HepG2 (cell line): ENCODE measurements at regions not wholly inside any gene's neighbourhood (a gene's known extent, or its start where the extent isn't known, plus 50 kb on each side); places are given as distances from the start of the nearest gene placed in this dataset.

Experiments
- ATAC-seq: fragments of 200-7000 bp; cut with Tn5 transposase; 3 replicates; pipeline ENCODE4 v1.9.1; 2020; ENCODE audit warnings: mild to moderate bottlenecking, moderate library complexity
- BruUV-seq: library from RNA; stranded (reverse); fragments of 400-500 nt; replicated peaks from 2 replicates; lab custom pipeline; 2021; lab: Mats Ljungman, UMichigan
- CTCF ChIA-PET: fragments of 300-600 bp; formaldehyde crosslinking; extraction: SDS; loops from one replicate; lab custom pipeline; 2021; ENCODE audit warnings: low total read pairs, inconsistent platforms, low intra/inter-chr PET ratio; lab: Yijun Ruan, JAX
- POLR2A ChIA-PET: fragments of 350-600 bp; sonication (Branson Sonifier 250); formaldehyde crosslinking; loops from one replicate; lab custom pipeline; 2020; ENCODE audit warnings: antibody characterized with exemption, inconsistent platforms; lab: Yijun Ruan, JAX
- DNase-seq: peaks from one replicate; pipeline ENCODE4 v3.0.0-alpha.2; 2015; ENCODE audit warnings: low spot score
- FAIRE-seq: peaks from 3 replicates; lab custom pipeline; 2011; peaks lifted over from hg19 to GRCh38; lab: Jason Lieb, UNC
- H2AFZ ChIP-seq: one replicate; pipeline ENCODE4 v1.6.1; 2011; ENCODE audit warnings: low read length, inconsistent platforms
- H3K27ac ChIP-seq: fragments of 300-600 bp; 3 replicates; pipeline ENCODE4 v1.8.0; 2011; ENCODE audit warnings: mixed run types, mild to moderate bottlenecking, mixed read lengths, low read length, inconsistent platforms; ENCODE audit not compliant: insufficient read depth; ENCODE audit errors: extremely low read length
- H3K27me3 ChIP-seq, 2 experiments: fragments of 200-600 bp in 1 of 2; 2 replicates in 1 of 2; 3 replicates in 1 of 2; pipeline versions ENCODE4 v1.6.0 to v1.8.0; 2011; ENCODE audit warnings: low read length in 2 of 2, mild to moderate bottlenecking in 2 of 2, moderate library complexity in 2 of 2, inconsistent platforms in 1 of 2; ENCODE audit not compliant: insufficient read depth in 2 of 2, control insufficient read depth in 1 of 2
- H3K36me3 ChIP-seq, 2 experiments: fragments of 200-600 bp in 1 of 2; replicated peaks in 1 of 2; 2 replicates in 1 of 2; 3 replicates in 1 of 2; pipeline versions ENCODE4 v1.5.1 to v1.8.0; 2011; ENCODE audit warnings: low read length in 2 of 2, inconsistent platforms in 1 of 2; ENCODE audit not compliant: insufficient read depth in 2 of 2, control insufficient read depth in 1 of 2
- H3K4me1 ChIP-seq: 2 replicates; pipeline ENCODE4 v1.5.1; 2012; ENCODE audit warnings: low read length, inconsistent platforms; ENCODE audit not compliant: insufficient read depth
- H3K4me2 ChIP-seq: 2 replicates; pipeline ENCODE4 v1.6.0; 2011; ENCODE audit warnings: low read depth, low read length, inconsistent platforms
- H3K4me3 ChIP-seq, 3 experiments: fragments of 200-600 bp in 1 of 3; sonication (generic), shearing (Covaris generic) in 1 of 3; replicated peaks in 1 of 3; 2 replicates each; pipeline ENCODE4 v1.5.1; 2011 to 2016; ENCODE audit warnings: low read length in 3 of 3, inconsistent platforms in 2 of 3, low read depth in 2 of 3, mild to moderate bottlenecking in 2 of 3, control low read depth in 1 of 3, mixed read lengths in 1 of 3; ENCODE audit not compliant: insufficient read depth in 1 of 3
- H3K79me2 ChIP-seq: one replicate; pipeline ENCODE4 v1.6.1; 2011; ENCODE audit warnings: low read length, inconsistent platforms; ENCODE audit not compliant: insufficient read depth
- H3K9ac ChIP-seq: 2 replicates; pipeline ENCODE4 v1.6.0; 2011; ENCODE audit warnings: mild to moderate bottlenecking, low read depth, low read length, inconsistent platforms; ENCODE audit not compliant: insufficient read depth
- H3K9me3 ChIP-seq: 2 replicates; pipeline ENCODE4 v1.5.1; 2012; ENCODE audit warnings: mild to moderate bottlenecking, low read length
- H4K20me1 ChIP-seq: 2 replicates; pipeline ENCODE4 v1.6.0; 2011; ENCODE audit warnings: inconsistent platforms, mild to moderate bottlenecking, low read length, moderate library complexity; ENCODE audit not compliant: insufficient read depth
- CERS6 ChIP-seq: sonication (generic); formaldehyde crosslinking; IDR thresholded peaks from 2 replicates; pipeline ENCODE4 v1.5.0; 2020; ENCODE audit warnings: missing genetic modification reagents
- EEA1 ChIP-seq: sonication (generic); formaldehyde crosslinking; IDR thresholded peaks from 2 replicates; pipeline ENCODE4 v1.5.1; 2020; ENCODE audit warnings: mild to moderate bottlenecking, missing genetic modification reagents, borderline replicate concordance
- KMT2B ChIP-seq: IDR thresholded peaks from 2 replicates; pipeline ENCODE4 v1.6.1; 2016; ENCODE audit warnings: missing genetic modification reagents, missing compliant biosample characterization
- MIER2 ChIP-seq: IDR thresholded peaks from 2 replicates; pipeline ENCODE4 v1.6.1; 2016; ENCODE audit warnings: missing biosample characterization, missing genetic modification reagents
- MLX ChIP-seq: IDR thresholded peaks from 2 replicates; pipeline ENCODE4 v1.6.1; 2016
- NCOA1 ChIP-seq: sonication (generic); formaldehyde crosslinking; IDR thresholded peaks from 2 replicates; pipeline ENCODE4 v1.9.0; 2021; ENCODE audit warnings: missing genetic modification reagents
- NFAT5 ChIP-seq: sonication (generic); formaldehyde crosslinking; IDR thresholded peaks from 2 replicates; pipeline ENCODE4 v1.4.0; 2020; ENCODE audit warnings: missing genetic modification reagents
- PHF5A ChIP-seq: IDR thresholded peaks from one replicate; pipeline ENCODE4 v1.6.1; 2018; ENCODE audit warnings: low read depth, missing genetic modification reagents; ENCODE audit not compliant: unreplicated experiment
- SP1 ChIP-seq, 2 experiments: fragments of 450-650 bp in 1 of 2; sonication (generic) in 1 of 2; formaldehyde crosslinking in 1 of 2; IDR thresholded peaks; 2 replicates each; pipeline versions ENCODE4 v1.4.0 to v1.6.1; 2016 to 2020; ENCODE audit warnings: missing genetic modification reagents in 1 of 2
- SRSF4 ChIP-seq: fragments of 200-400 bp; formaldehyde crosslinking; IDR thresholded peaks from one replicate; pipeline ENCODE4 v1.6.1; 2018; ENCODE audit warnings: mild to moderate bottlenecking, low read depth, low read length, moderate library complexity; ENCODE audit not compliant: poor library complexity, severe bottlenecking
- TAF1 ChIP-seq: sonication (generic); formaldehyde crosslinking; IDR thresholded peaks from 2 replicates; pipeline ENCODE4 v1.4.0; 2020; ENCODE audit warnings: missing genetic modification reagents
- ZKSCAN8 ChIP-seq: IDR thresholded peaks from 2 replicates; pipeline ENCODE4 v1.6.1; 2016; ENCODE audit warnings: borderline replicate concordance, missing genetic modification reagents, missing compliant biosample characterization
- ZNF720 ChIP-seq: sonication (generic); formaldehyde crosslinking; IDR thresholded peaks from 2 replicates; pipeline ENCODE4 v1.4.0; 2020; ENCODE audit warnings: missing genetic modification reagents
- WGBS: methylation state at CpG from one replicate; pipeline ENCODE4 v1.1.6; 2017; ENCODE audit warnings: low lambda C conversion rate; 5-methylcytosine and 5-hydroxymethylcytosine counted together
- in situ Hi-C: cut with HindIII; loops from 2 replicates; pipeline ENCODE4 v1.10.0; 2017; ENCODE audit warnings: low pct_unique_long_range_greater_than_20kb; ENCODE audit not compliant: extremely low pct_ligation_motif_present
- intact Hi-C: fragments of 100-400 bp; cut with micrococcal nuclease; formaldehyde crosslinking; loops from one replicate; pipeline ENCODE4 v1.10.0; 2022; ENCODE audit not compliant: unreplicated experiment
- TF ChIP-seq, protein P1 (sequence below): sonication (generic); formaldehyde crosslinking; IDR thresholded peaks from 2 replicates; pipeline ENCODE4 v1.8.1; 2023; ENCODE audit warnings: missing genetic modification reagents, mild to moderate bottlenecking, borderline replicate concordance
- TF ChIP-seq, protein P2 (sequence below): sonication (generic); IDR thresholded peaks from 2 replicates; pipeline ENCODE4 v1.6.1; 2016; ENCODE audit warnings: low read depth, borderline replicate concordance
- TF ChIP-seq, protein P3 (sequence below): IDR thresholded peaks from 2 replicates; pipeline ENCODE4 v1.6.1; 2012; ENCODE audit warnings: low read depth, low read length, improper control_type of control experiment

GRCh38 chr2:40584432-40584831 is 132.5 kb upstream of the SLC8A1 start:
- 2% methylated on average over 2 of the region's 2 CpGs for WGBS
- H3K27ac ChIP-seq, result no peak overlapping the region
- TF ChIP-seq, protein P1, sequence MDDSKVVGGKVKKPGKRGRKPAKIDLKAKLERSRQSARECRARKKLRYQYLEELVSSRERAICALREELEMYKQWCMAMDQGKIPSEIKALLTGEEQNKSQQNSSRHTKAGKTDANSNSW, result no peak
- TF ChIP-seq TAF1 (CRISPR knock-in tag) (no peak), MLX (CRISPR knock-in tag) (no peak), SRSF4 (no peak), SP1 (IDR thresholded peaks at IDR 0.05) (no peak), SP1 (CRISPR knock-in tag; IDR thresholded peaks at IDR 0.05) (no peak), CERS6 (no peak), PHF5A (CRISPR knock-in tag) (no peak), NCOA1 (CRISPR knock-in tag) (no peak), ZNF720 (CRISPR knock-in tag) (no peak), NFAT5 (CRISPR knock-in tag) (no peak), KMT2B (no peak), MIER2 (no peak), ZKSCAN8 (CRISPR knock-in tag) (no peak), EEA1 (no peak)
- TF ChIP-seq, protein P2, sequence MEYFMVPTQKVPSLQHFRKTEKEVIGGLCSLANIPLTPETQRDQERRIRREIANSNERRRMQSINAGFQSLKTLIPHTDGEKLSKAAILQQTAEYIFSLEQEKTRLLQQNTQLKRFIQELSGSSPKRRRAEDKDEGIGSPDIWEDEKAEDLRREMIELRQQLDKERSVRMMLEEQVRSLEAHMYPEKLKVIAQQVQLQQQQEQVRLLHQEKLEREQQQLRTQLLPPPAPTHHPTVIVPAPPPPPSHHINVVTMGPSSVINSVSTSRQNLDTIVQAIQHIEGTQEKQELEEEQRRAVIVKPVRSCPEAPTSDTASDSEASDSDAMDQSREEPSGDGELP, result no peak
- TF ChIP-seq, protein P3, sequence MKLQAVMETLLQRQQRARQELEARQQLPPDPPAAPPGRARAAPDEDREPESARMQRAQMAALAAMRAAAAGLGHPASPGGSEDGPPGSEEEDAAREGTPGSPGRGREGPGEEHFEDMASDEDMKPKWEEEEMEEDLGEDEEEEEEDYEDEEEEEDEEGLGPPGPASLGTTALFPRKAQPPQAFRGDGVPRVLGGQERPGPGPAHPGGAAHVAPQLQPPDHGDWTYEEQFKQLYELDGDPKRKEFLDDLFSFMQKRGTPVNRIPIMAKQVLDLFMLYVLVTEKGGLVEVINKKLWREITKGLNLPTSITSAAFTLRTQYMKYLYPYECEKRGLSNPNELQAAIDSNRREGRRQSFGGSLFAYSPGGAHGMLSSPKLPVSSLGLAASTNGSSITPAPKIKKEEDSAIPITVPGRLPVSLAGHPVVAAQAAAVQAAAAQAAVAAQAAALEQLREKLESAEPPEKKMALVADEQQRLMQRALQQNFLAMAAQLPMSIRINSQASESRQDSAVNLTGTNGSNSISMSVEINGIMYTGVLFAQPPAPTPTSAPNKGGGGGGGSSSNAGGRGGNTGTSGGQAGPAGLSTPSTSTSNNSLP, result no peak

More at GRCh38 chr2:40584432-40584831, 132.5 kb upstream of the SLC8A1 start:
- no peak overlapping the region for H3K9ac ChIP-seq
- H3K4me3 ChIP-seq, result no peak overlapping the region
- ChIA-PET CTCF (no interaction called here), POLR2A (no interaction called here)
- BruUV-seq, result no TSS peak
- intact Hi-C loops (no loop called here), in situ Hi-C loops (no loop called here)
- H3K4me1 ChIP-seq, result no peaks in the 10 kb centered on the region
- DNase-seq (no peak), ATAC-seq (no peak), FAIRE-seq (no peak)
- H3K4me2 ChIP-seq, result no peak overlapping the region
- no peaks in the 10 kb centered on the region for H4K20me1 ChIP-seq
- no peak overlapping the region for H2AFZ ChIP-seq
- no peaks in the 10 kb centered on the region for H3K27me3 ChIP-seq
- H3K79me2 ChIP-seq, result no peaks in the 10 kb centered on the region
- no peaks in the 10 kb centered on the region for H3K36me3 ChIP-seq
- no peaks in the 10 kb centered on the region for H3K9me3 ChIP-seq
